Endothelial cell of umbilical vein (primary cell): ENCODE measurements at regions not wholly inside any gene's neighbourhood (a gene's known extent, or its start where the extent isn't known, plus 50 kb on each side); places are given as distances from the start of the nearest gene placed in this dataset.

Experiments used
- BruUV-seq: library from RNA; stranded (reverse); fragments of 400-500 nt; replicated peaks from 2 replicates; lab custom pipeline; 2021; lab: Mats Ljungman, UMichigan
- CTCF ChIA-PET: fragments of 300-600, 350-600 bp; sonication (Branson Sonifier 250); formaldehyde crosslinking; loops from one replicate; lab custom pipeline; 2021; ENCODE audit warnings: antibody characterized with exemption, inconsistent platforms; lab: Charles Lee
- POLR2A ChIA-PET: fragments of 300-600, 350-600 bp; sonication (Branson Sonifier 250); formaldehyde crosslinking; loops from one replicate; lab custom pipeline; 2021; ENCODE audit warnings: antibody characterized with exemption, inconsistent platforms; lab: Charles Lee
- DNase-seq: peaks from one replicate; pipeline ENCODE4 v3.0.0-alpha.2; 2011; ENCODE audit warnings: low read depth, low spot score
- FAIRE-seq: peaks from 2 replicates; lab custom pipeline; 2011; peaks lifted over from hg19 to GRCh38; lab: Jason Lieb, UNC
- H2AFZ ChIP-seq: 2 replicates; pipeline ENCODE4 v1.6.0; 2012; ENCODE audit warnings: low read depth, low read length, control low read depth, inconsistent platforms
- H3K27ac ChIP-seq: 2 replicates; pipeline ENCODE4 v1.5.1; 2011; ENCODE audit warnings: low read depth, mild to moderate bottlenecking, control low read depth, low read length, moderate library complexity; ENCODE audit not compliant: insufficient read depth
- H3K27me3 ChIP-seq, 2 experiments: 2 replicates each; pipeline versions ENCODE4 v1.6.0 to v1.6.1; 2011; ENCODE audit warnings: low read length in 2 of 2, mixed read lengths in 1 of 2; ENCODE audit not compliant: control insufficient read depth in 2 of 2, insufficient read depth in 2 of 2
- H3K36me3 ChIP-seq, 2 experiments: 2 replicates in 1 of 2; 3 replicates in 1 of 2; pipeline ENCODE4 v1.5.1; 2011; ENCODE audit warnings: low read length in 2 of 2, mild to moderate bottlenecking in 1 of 2, moderate library complexity in 1 of 2; ENCODE audit not compliant: control insufficient read depth in 2 of 2, insufficient read depth in 2 of 2; ENCODE audit errors: extremely low read depth in 1 of 2
- H3K4me1 ChIP-seq: 3 replicates; pipeline ENCODE4 v1.5.1; 2011; ENCODE audit warnings: mild to moderate bottlenecking, low read length; ENCODE audit not compliant: control insufficient read depth, insufficient read depth; ENCODE audit errors: extremely low read depth
- H3K4me2 ChIP-seq: 2 replicates; pipeline ENCODE4 v1.6.1; 2011; ENCODE audit warnings: low read length, control low read depth, mixed read lengths; ENCODE audit not compliant: insufficient read depth
- H3K4me3 ChIP-seq, 3 experiments: fragments of 200-600 bp in 1 of 3; sonication (generic), shearing (Covaris generic) in 1 of 3; replicated peaks in 1 of 3; 2 replicates each; pipeline ENCODE4 v1.5.1; 2011 to 2016; ENCODE audit warnings: control low read depth in 3 of 3, low read length in 3 of 3, mild to moderate bottlenecking in 2 of 3, inconsistent platforms in 1 of 3, low read depth in 1 of 3, moderate library complexity in 1 of 3; ENCODE audit not compliant: insufficient read depth in 1 of 3
- H3K79me2 ChIP-seq: 2 replicates; pipeline ENCODE4 v1.6.0; 2012; ENCODE audit warnings: low read length, inconsistent platforms; ENCODE audit not compliant: control insufficient read depth, insufficient read depth
- H3K9ac ChIP-seq: replicated peaks from 2 replicates; pipeline ENCODE3; 2011; ENCODE audit warnings: low read length, control low read depth; ENCODE audit not compliant: insufficient read depth; ENCODE audit errors: extremely low read depth
- H3K9me1 ChIP-seq: replicated peaks from 3 replicates; pipeline ENCODE4 v1.6.0; 2011; ENCODE audit warnings: mild to moderate bottlenecking, low read length; ENCODE audit not compliant: control insufficient read depth, insufficient read depth; ENCODE audit errors: extremely low read depth
- H3K9me3 ChIP-seq: replicated peaks from 2 replicates; pipeline ENCODE4 v1.5.1; 2012; ENCODE audit warnings: low read length, inconsistent platforms; ENCODE audit not compliant: control insufficient read depth, insufficient read depth
- H4K20me1 ChIP-seq: replicated peaks from 2 replicates; pipeline ENCODE3; 2011; ENCODE audit warnings: mild to moderate bottlenecking, low read length; ENCODE audit not compliant: control insufficient read depth, insufficient read depth; ENCODE audit errors: extremely low read depth
- EZH2 ChIP-seq: IDR thresholded peaks from 2 replicates; pipeline ENCODE4 v1.6.1; 2012; ENCODE audit warnings: borderline replicate concordance, low read depth, mild to moderate bottlenecking, moderate library complexity, low read length, inconsistent platforms; ENCODE audit not compliant: severe bottlenecking
- FOS ChIP-seq: IDR thresholded peaks from 2 replicates; pipeline ENCODE4 v1.6.1; 2011; ENCODE audit warnings: mild to moderate bottlenecking, low read length, moderate library complexity, borderline replicate concordance; ENCODE audit not compliant: insufficient read depth
- GATA2 ChIP-seq: IDR thresholded peaks from 2 replicates; pipeline ENCODE4 v1.7.0; 2011; ENCODE audit warnings: low read depth, mild to moderate bottlenecking, moderate library complexity, mixed read lengths, low read length; ENCODE audit not compliant: insufficient read length, insufficient read depth
- JUN ChIP-seq: IDR thresholded peaks from 2 replicates; pipeline ENCODE4 v1.6.1; 2011; ENCODE audit warnings: borderline replicate concordance, low read depth; ENCODE audit not compliant: insufficient read length, insufficient read depth
- MAX ChIP-seq: IDR thresholded peaks from 2 replicates; pipeline ENCODE4 v1.6.1; 2011; ENCODE audit not compliant: insufficient read depth, insufficient read length
- MYC ChIP-seq: IDR thresholded peaks from one replicate; pipeline ENCODE4 v1.6.1; 2011; ENCODE audit warnings: mild to moderate bottlenecking, low read depth, low read length
- POLR2A ChIP-seq: IDR thresholded peaks from 2 replicates; pipeline ENCODE4 v1.6.1; 2012; ENCODE audit warnings: low read depth, mild to moderate bottlenecking, control low read depth, low read length
- POLR2AphosphoS5 ChIP-seq: IDR thresholded peaks from 2 replicates; pipeline ENCODE4 v1.6.1; 2012; ENCODE audit warnings: low read depth, mild to moderate bottlenecking, control low read depth, low read length, moderate library complexity; ENCODE audit not compliant: insufficient read depth
- dilution Hi-C: fragments of 300-500 bp; cut with MboI; formaldehyde crosslinking; loops from one replicate; pipeline ENCODE4 v1.15.0; 2019; ENCODE audit warnings: low sequenced_read_pairs; ENCODE audit not compliant: extremely low pct_ligation_motif_present
- intact Hi-C: fragments of 100-400 bp; cut with micrococcal nuclease; formaldehyde crosslinking; loops from one replicate; pipeline ENCODE4 v1.10.0; 2022
- TF ChIP-seq, protein P1 (sequence below), 2 donors: IDR thresholded peaks; 1 replicate in 1 of 2; 2 replicates in 1 of 2; pipeline ENCODE4 v1.5.1; 2011; ENCODE audit warnings: low read length in 2 of 2, mild to moderate bottlenecking in 2 of 2, moderate library complexity in 2 of 2, control low read depth in 1 of 2, inconsistent platforms in 1 of 2, low read depth in 1 of 2; ENCODE audit not compliant: insufficient read depth in 1 of 2; ENCODE audit errors: extremely low read depth in 1 of 2

DNA sequence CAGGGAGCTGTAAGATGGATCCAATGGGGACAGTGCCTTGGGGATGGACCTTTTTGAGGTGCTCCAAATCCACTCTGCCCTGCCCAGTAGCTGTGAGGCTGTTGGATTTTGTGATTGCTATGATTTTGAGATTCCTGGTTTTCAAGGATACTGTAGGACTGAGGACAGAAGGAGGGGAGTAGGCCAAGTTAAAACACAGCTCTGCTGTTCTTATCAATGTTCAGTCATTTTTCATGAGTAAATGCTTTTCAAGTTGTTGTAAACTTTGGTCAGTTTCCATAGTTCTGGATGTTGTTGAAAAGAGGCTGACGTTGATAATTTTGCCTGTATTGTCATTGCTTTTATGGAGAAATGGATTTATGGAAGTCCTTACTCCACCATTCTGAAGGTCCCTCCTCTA, 361.2 kb downstream of the ZNF516 start:
- no peak for TF ChIP-seq JUN
- TF ChIP-seq POLR2A, result no peak
- TF ChIP-seq EZH2, result no peak
- TF ChIP-seq POLR2AphosphoS5, result no peak
- TF ChIP-seq, protein P1, sequence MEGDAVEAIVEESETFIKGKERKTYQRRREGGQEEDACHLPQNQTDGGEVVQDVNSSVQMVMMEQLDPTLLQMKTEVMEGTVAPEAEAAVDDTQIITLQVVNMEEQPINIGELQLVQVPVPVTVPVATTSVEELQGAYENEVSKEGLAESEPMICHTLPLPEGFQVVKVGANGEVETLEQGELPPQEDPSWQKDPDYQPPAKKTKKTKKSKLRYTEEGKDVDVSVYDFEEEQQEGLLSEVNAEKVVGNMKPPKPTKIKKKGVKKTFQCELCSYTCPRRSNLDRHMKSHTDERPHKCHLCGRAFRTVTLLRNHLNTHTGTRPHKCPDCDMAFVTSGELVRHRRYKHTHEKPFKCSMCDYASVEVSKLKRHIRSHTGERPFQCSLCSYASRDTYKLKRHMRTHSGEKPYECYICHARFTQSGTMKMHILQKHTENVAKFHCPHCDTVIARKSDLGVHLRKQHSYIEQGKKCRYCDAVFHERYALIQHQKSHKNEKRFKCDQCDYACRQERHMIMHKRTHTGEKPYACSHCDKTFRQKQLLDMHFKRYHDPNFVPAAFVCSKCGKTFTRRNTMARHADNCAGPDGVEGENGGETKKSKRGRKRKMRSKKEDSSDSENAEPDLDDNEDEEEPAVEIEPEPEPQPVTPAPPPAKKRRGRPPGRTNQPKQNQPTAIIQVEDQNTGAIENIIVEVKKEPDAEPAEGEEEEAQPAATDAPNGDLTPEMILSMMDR (IDR thresholded peaks at IDR 0.05; ENCODE audit: extremely low read depth in 1 of 2, insufficient read depth in 1 of 2, low read depth in 1 of 2, low read length in 2 of 2), result no peak
- TF ChIP-seq FOS, result no peak
- TF ChIP-seq GATA2, result no peak
- TF ChIP-seq MAX, result no peak
- no peak for TF ChIP-seq MYC
- Histone ChIP-seq H3K4me2 (no peak overlapping the region), H3K4me1 (no peaks in the 10 kb centered on the region), H3K9ac (no peak overlapping the region), H3K9me3 (no peaks in the 10 kb centered on the region), H3K27ac (no peak overlapping the region), H3K27me3 (no peaks in the 10 kb centered on the region), H4K20me1 (no peaks in the 10 kb centered on the region), H2AFZ (no peak overlapping the region), H3K79me2 (no peaks in the 10 kb centered on the region), H3K36me3 (no peaks in the 10 kb centered on the region), H3K9me1 (no peaks in the 10 kb centered on the region), H3K4me3 (no peak overlapping the region)
- FAIRE-seq (no peak), DNase-seq (no peak)
- ChIA-PET CTCF (no interaction called here), POLR2A (no interaction called here)
- intact Hi-C loops (no loop called here), dilution Hi-C loops (no loop called here)
- no TSS peak for BruUV-seq
